Endodermal cell (in vitro differentiated cells): ENCODE measurements at regions not wholly inside any gene's neighbourhood (a gene's known extent, or its start where the extent isn't known, plus 50 kb on each side); places are given as distances from the start of the nearest gene placed in this dataset.

Experiments used
- DNase-seq: peaks from one replicate; pipeline ENCODE4 v3.0.0-alpha.2; 2017
- H3K27ac ChIP-seq: 2 replicates; pipeline ENCODE4 v1.5.1; 2013; ENCODE audit warnings: mild to moderate bottlenecking, low read depth, low read length, moderate library complexity
- H3K27me3 ChIP-seq: 2 replicates; pipeline ENCODE4 v1.6.1; 2013; ENCODE audit warnings: mild to moderate bottlenecking, low read length, moderate library complexity; ENCODE audit not compliant: insufficient read depth, control insufficient read depth, poor library complexity, severe bottlenecking
- H3K36me3 ChIP-seq: 2 replicates; pipeline ENCODE4 v1.7.0; 2013; ENCODE audit warnings: mild to moderate bottlenecking, low read length, moderate library complexity; ENCODE audit not compliant: control insufficient read depth, insufficient read depth
- H3K4me1 ChIP-seq: one replicate; pipeline ENCODE4 v1.7.0; 2013; ENCODE audit warnings: low read length; ENCODE audit not compliant: control insufficient read depth, insufficient read depth
- H3K4me3 ChIP-seq: 2 replicates; pipeline ENCODE4 v1.5.1; 2013; ENCODE audit warnings: mild to moderate bottlenecking, low read length, moderate library complexity
- H3K9ac ChIP-seq: 2 replicates; pipeline ENCODE4 v1.6.1; 2013; ENCODE audit warnings: mild to moderate bottlenecking, low read length, moderate library complexity; ENCODE audit not compliant: poor library complexity, severe bottlenecking; ENCODE audit errors: extremely low read depth
- H3K9me3 ChIP-seq: 2 replicates; pipeline ENCODE4 v1.6.1; 2013; ENCODE audit warnings: mild to moderate bottlenecking, low read length, moderate library complexity; ENCODE audit not compliant: control insufficient read depth
- H3K27ac Mint-ChIP-seq: 2 replicates; pipeline ENCODE4 v1.8.0; 2020; ENCODE audit warnings: mixed read lengths
- H3K27me3 Mint-ChIP-seq: 2 replicates; pipeline ENCODE4 v1.8.0; 2021; ENCODE audit warnings: mild to moderate bottlenecking, mixed read lengths; ENCODE audit not compliant: insufficient read depth
- H3K36me3 Mint-ChIP-seq: 2 replicates; pipeline ENCODE4 v1.8.0; 2020; ENCODE audit warnings: low read depth, mixed read lengths
- H3K4me1 Mint-ChIP-seq: 2 replicates; pipeline ENCODE4 v1.8.0; 2020; ENCODE audit warnings: mixed read lengths
- H3K4me3 Mint-ChIP-seq: 2 replicates; pipeline ENCODE4 v1.8.0; 2020; ENCODE audit warnings: mild to moderate bottlenecking, moderate library complexity, mixed read lengths
- H3K9me3 Mint-ChIP-seq: 2 replicates; pipeline ENCODE4 v1.8.0; 2020; ENCODE audit warnings: mild to moderate bottlenecking, mixed read lengths
- CTCF ChIP-seq: fragments of 200-600 bp; sonication (generic); conservative IDR thresholded peaks from 2 replicates; pipeline ENCODE4 v1.5.0; 2021; ENCODE audit warnings: antibody characterized with exemption, mild to moderate bottlenecking
- WGBS, 2 experiments: methylation state at CpG; one replicate each; pipeline versions ENCODE4 v1.1.5 to v1.1.7; 2013; ENCODE audit warnings: missing lambda C conversion rate in 2 of 2, mixed read lengths in 1 of 2; ENCODE audit not compliant: insufficient coverage in 1 of 2, insufficient read length in 1 of 2; 5-methylcytosine and 5-hydroxymethylcytosine counted together

DNA sequence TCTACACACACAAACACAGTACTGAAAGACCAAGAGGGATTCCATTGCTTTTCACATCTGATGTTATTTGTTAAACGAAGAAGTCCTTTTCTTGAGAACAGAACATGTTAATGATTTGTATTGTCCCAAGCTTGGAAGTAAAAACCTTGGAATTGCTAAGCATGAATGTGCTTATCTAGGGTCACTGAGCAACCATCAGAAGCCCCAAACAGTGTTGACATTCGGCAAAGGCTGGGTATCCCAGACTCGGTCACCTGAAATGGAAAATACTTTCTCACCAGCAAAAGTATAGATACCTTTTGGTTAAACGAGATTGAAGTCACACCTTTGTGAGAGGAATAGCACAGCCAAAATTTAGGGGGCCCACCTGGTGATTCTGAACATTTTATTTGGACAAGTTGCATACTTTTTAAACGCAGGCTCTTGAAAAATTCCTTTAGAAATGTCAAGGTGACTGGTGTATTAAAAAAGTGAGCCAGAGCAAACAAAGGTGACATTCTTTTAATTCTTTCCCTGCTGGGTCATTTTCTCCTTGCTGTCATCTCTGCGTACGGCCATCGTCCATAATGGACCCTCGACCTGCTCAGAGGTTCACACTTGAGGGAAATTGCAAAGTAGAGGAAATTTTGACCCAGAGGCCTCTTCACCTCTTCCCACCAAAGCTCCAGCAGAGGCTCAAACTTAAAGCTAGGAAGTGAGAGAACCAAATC lies 95.8 kb upstream of the FOXA2 start:
- peaks cover 33% of the 10 kb centered on the region for H3K4me1 Mint-ChIP-seq
- DNase-seq = no peak
- Histone ChIP-seq H3K4me3 (no peak overlapping the region), H3K9ac (no peak overlapping the region), H3K4me1 (peaks cover 2% of the 10 kb centered on the region), H3K27me3 (no peaks in the 10 kb centered on the region), H3K9me3 (peaks cover 12% of the 10 kb centered on the region), H3K27ac (no peak overlapping the region), H3K36me3 (no peaks in the 10 kb centered on the region)
- no peak overlapping the region for H3K4me3 Mint-ChIP-seq
- H3K36me3 Mint-ChIP-seq = no peaks in the 10 kb centered on the region
- no peak overlapping the region for H3K27ac Mint-ChIP-seq
- 84 to 91% methylated on average over 8 to 9 of the region's 9 CpGs for WGBS, 2 experiments
- H3K27me3 Mint-ChIP-seq = no peaks in the 10 kb centered on the region
- TF ChIP-seq CTCF = no peak
- peaks cover 12% of the 10 kb centered on the region for H3K9me3 Mint-ChIP-seq

DNA sequence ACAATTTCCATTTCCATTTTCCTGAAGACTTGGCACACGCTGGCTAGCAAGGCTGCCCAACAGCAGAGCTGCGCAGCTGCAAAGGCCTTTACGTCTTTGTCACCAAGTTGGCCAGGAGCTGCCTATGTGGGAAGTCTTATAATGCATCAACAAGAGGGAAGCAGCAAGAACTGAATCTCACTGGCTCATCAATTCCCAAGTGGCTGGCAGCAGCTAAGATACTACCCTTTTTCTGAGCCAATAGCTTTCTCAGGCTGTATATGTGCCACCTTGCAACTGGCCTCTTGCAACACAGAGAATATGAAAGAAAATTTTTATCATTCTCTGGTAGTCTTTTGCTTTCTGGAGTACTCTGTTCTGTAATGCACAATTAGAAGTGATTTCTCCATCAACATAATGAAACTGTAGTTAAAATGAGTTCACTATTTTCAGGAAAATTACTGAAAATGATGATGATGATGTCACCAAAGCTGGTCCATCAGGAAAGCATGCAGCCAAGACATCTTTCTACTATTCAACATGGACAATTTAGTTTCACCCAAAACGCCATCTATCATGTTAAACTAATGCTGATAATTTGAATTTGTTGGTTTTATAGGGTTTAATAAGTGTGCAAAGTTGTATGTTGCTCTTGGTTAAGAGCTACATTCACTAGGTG lies 97.3 kb upstream of the FOXA2 start:
- Mint-ChIP-seq H3K9me3 (peaks cover 15% of the 10 kb centered on the region), H3K27ac (no peak overlapping the region), H3K4me3 (no peak overlapping the region), H3K36me3 (no peaks in the 10 kb centered on the region), H3K4me1 (peaks cover 35% of the 10 kb centered on the region), H3K27me3 (peaks cover 3% of the 10 kb centered on the region)
- H3K27ac ChIP-seq = no peak overlapping the region
- peaks cover 2% of the 10 kb centered on the region for H3K4me1 ChIP-seq
- H3K9me3 ChIP-seq = peaks cover 12% of the 10 kb centered on the region
- no peak overlapping the region for H3K4me3 ChIP-seq
- TF ChIP-seq CTCF = no peak
- 57 to 80% methylated on average over 3 to 4 of the region's 4 CpGs for WGBS, 2 experiments
- no peak overlapping the region for H3K9ac ChIP-seq
- H3K36me3 ChIP-seq = no peaks in the 10 kb centered on the region
- no peaks in the 10 kb centered on the region for H3K27me3 ChIP-seq
- DNase-seq = no peak

- Mint-ChIP-seq H3K4me1 (peaks cover 34% of the 10 kb centered on the region), H3K4me3 (no peak overlapping the region), H3K27me3 (peaks cover 5% of the 10 kb centered on the region), H3K9me3 (peaks cover 15% of the 10 kb centered on the region), H3K27ac (no peak overlapping the region), H3K36me3 (no peaks in the 10 kb centered on the region)
- DNase-seq = no peak
- Histone ChIP-seq H3K27me3 (no peaks in the 10 kb centered on the region), H3K4me3 (no peak overlapping the region), H3K4me1 (peaks cover 2% of the 10 kb centered on the region), H3K27ac (no peak overlapping the region), H3K36me3 (no peaks in the 10 kb centered on the region), H3K9ac (no peak overlapping the region), H3K9me3 (peaks cover 12% of the 10 kb centered on the region)
- 84 to 93% methylated on average over 4 to 6 of the region's 6 CpGs for WGBS, 2 experiments
- no peak for TF ChIP-seq CTCF
Observed at GRCh38 chr20:22682381-22682780, 98.0 kb upstream of the FOXA2 start.
